Kidney epithelial cell (primary cell): ENCODE measurements at regions not wholly inside any gene's neighbourhood (a gene's known extent, or its start where the extent isn't known, plus 50 kb on each side); places are given as distances from the start of the nearest gene placed in this dataset.

ENCODE experiments used
- DNase-seq: peaks from one replicate; pipeline ENCODE4 v3.0.0-alpha.2; 2010; ENCODE audit warnings: low read depth
- H3K27me3 ChIP-seq: 2 replicates; pipeline ENCODE4 v1.6.0; 2011; ENCODE audit warnings: low read length; ENCODE audit not compliant: control insufficient read depth, insufficient read depth
- H3K36me3 ChIP-seq: 2 replicates; pipeline ENCODE4 v1.5.1; 2011; ENCODE audit warnings: low read length; ENCODE audit not compliant: control insufficient read depth, insufficient read depth
- H3K4me3 ChIP-seq: 2 replicates; pipeline ENCODE4 v1.5.1; 2011; ENCODE audit warnings: low read depth, mild to moderate bottlenecking, control low read depth, low read length
- TF ChIP-seq, protein P1 (sequence below): IDR thresholded peaks from 2 replicates; pipeline ENCODE4 v1.5.1; 2011; ENCODE audit warnings: mild to moderate bottlenecking, moderate library complexity, low read length, control low read depth, inconsistent platforms; ENCODE audit not compliant: insufficient read depth, poor library complexity, severe bottlenecking

- no peak overlapping the region for H3K4me3 ChIP-seq
- TF ChIP-seq, protein P1, sequence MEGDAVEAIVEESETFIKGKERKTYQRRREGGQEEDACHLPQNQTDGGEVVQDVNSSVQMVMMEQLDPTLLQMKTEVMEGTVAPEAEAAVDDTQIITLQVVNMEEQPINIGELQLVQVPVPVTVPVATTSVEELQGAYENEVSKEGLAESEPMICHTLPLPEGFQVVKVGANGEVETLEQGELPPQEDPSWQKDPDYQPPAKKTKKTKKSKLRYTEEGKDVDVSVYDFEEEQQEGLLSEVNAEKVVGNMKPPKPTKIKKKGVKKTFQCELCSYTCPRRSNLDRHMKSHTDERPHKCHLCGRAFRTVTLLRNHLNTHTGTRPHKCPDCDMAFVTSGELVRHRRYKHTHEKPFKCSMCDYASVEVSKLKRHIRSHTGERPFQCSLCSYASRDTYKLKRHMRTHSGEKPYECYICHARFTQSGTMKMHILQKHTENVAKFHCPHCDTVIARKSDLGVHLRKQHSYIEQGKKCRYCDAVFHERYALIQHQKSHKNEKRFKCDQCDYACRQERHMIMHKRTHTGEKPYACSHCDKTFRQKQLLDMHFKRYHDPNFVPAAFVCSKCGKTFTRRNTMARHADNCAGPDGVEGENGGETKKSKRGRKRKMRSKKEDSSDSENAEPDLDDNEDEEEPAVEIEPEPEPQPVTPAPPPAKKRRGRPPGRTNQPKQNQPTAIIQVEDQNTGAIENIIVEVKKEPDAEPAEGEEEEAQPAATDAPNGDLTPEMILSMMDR = no peak
- no peaks in the 10 kb centered on the region for H3K27me3 ChIP-seq
- H3K36me3 ChIP-seq = no peaks in the 10 kb centered on the region
- no peak for DNase-seq
These were observed 668.4 kb downstream of the FAT4 start for GRCh38 chr4:125983168-125983567.

DNA sequence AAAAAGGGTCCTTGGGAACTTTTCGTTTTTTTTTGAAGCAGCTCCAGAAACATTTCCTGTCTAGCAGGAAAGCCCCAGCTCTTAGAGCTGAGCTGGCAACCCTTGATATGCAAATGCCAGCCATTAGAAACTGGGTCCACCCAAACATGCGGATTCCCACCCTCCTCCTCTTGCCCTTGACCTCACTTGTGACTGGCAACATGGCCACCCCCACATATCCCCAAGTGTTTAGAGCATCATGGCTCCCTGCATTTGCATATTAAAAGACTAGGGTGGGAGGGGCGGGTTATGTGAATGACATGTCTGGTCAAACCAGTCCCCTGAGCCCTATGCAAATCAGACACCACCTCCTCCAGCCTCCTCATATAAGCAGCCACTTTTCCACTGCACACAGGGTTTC, 671.1 kb downstream of the FAT4 start:
- TF ChIP-seq, protein P1 = no peak
- no peak for DNase-seq
- Histone ChIP-seq H3K27me3 (no peaks in the 10 kb centered on the region), H3K36me3 (no peaks in the 10 kb centered on the region), H3K4me3 (no peak overlapping the region)

- Histone ChIP-seq H3K27me3 (no peaks in the 10 kb centered on the region), H3K4me3 (no peak overlapping the region), H3K36me3 (no peaks in the 10 kb centered on the region)
- TF ChIP-seq, protein P1 = no peak
- DNase-seq = no peak
These were observed 671.6 kb downstream of the FAT4 start for GRCh38 chr4:125986307-125986706.

- Histone ChIP-seq H3K36me3 (no peaks in the 10 kb centered on the region), H3K27me3 (no peaks in the 10 kb centered on the region), H3K4me3 (no peak overlapping the region)
- TF ChIP-seq, protein P1 = no peak
- DNase-seq = no peak
These were observed 673.7 kb downstream of the FAT4 start for GRCh38 chr4:125988464-125988863.

DNA sequence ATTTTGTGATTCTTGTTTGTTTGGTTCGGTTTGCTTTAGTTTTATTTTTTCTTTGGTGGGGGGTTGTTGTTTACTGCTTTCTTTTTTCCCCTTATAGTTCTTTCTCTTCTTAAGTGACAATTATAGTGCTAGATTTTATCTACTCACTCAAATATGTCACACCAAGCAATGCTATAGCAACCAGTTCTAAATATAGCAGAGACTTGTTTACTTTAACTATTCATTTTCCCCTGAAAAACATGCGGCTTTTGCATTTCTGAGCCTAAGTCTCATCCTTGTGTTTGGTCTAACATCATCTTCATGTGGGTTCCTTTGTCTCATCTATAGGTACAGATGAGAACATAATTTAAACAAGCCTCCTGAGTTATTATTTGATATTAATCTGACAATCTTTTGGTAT, 676.6 kb downstream of the FAT4 start:
- DNase-seq = no peak
- Histone ChIP-seq H3K4me3 (no peak overlapping the region), H3K36me3 (no peaks in the 10 kb centered on the region), H3K27me3 (no peaks in the 10 kb centered on the region)
- TF ChIP-seq, protein P1 = no peak

DNA sequence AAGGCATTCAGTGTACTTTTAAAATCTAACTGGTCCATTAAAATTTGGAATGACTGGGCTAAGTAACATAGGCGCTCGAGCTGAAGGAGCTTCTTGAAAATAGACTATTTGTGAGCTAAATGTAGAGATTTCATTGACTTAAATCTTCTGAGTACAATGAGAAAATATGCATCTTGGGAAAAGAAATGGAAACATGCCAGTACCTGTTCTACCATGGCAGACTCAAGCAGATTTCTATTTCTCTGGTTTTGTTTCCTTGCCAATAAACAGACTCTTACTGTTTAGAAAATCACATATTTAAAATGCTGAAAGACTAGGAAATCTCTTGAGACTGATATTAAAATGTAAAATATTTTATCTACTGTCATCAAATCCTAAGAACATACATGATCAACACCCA, 678.1 kb downstream of the FAT4 start:
- Histone ChIP-seq H3K4me3 (no peak overlapping the region), H3K27me3 (no peaks in the 10 kb centered on the region), H3K36me3 (no peaks in the 10 kb centered on the region)
- DNase-seq = no peak
- TF ChIP-seq, protein P1 = no peak
